SU-DHL-6 (cell line): ENCODE measurements at regions not wholly inside any gene's neighbourhood (a gene's known extent, or its start where the extent isn't known, plus 50 kb on each side); places are given as distances from the start of the nearest gene placed in this dataset.

Source experiments
- CTCF ChIP-seq: fragments of 200-600 bp; sonication (generic); IDR thresholded peaks from one replicate; pipeline ENCODE4 v1.5.1; 2017; ENCODE audit warnings: antibody characterized with exemption, mild to moderate bottlenecking, low read length, moderate library complexity; ENCODE audit not compliant: insufficient read depth, poor library complexity, severe bottlenecking
- EZH2phosphoT487 ChIP-seq: fragments of 200-600 bp; sonication (generic), shearing (Covaris generic); conservative IDR thresholded peaks from 2 replicates; pipeline ENCODE4 v1.6.1; 2018; ENCODE audit warnings: mild to moderate bottlenecking, antibody characterized with exemption, low read length, moderate library complexity, mixed read lengths

- no peak for TF ChIP-seq CTCF
- TF ChIP-seq EZH2phosphoT487: no peak
These were observed 72.3 kb upstream of the RFLNA start for GRCh38 chr12:124222368-124223245.
